ENCODE measurements at regions not wholly inside any gene's neighbourhood (a gene's known extent, or its start where the extent isn't known, plus 50 kb on each side); places are given as distances from the start of the nearest gene placed in this dataset.

- in situ Hi-C loops (cut with MboI; ENCODE audit: low sequenced_read_pairs): no loop called here
- ATAC-seq (ENCODE audit: low read depth) (no peak), DNase-seq (no peak)
- H2BK15ac ChIP-seq (ENCODE audit: low read depth, low read length): no peak overlapping the region
- H4K5ac ChIP-seq (ENCODE audit: low read depth, low read length): no peak overlapping the region
- WGBS, 2 experiments (ENCODE audit: extremely low coverage in 2 of 2, insufficient read length in 1 of 2): no CpG with 5 or more reads among the region's 2 CpGs
- no peak overlapping the region for H3K4ac ChIP-seq (ENCODE audit: low read depth, low read length)
- no peak overlapping the region for H4K91ac ChIP-seq (ENCODE audit: insufficient read depth, low read depth, low read length)
- H3K9me1 ChIP-seq (ENCODE audit: insufficient read depth, low read length): no peaks in the 10 kb centered on the region
- H2BK5ac ChIP-seq (ENCODE audit: low read depth, low read length, poor library complexity, severe bottlenecking): no peak overlapping the region
- no peaks in the 10 kb centered on the region for H3K4me1 ChIP-seq (ENCODE audit: control insufficient read depth, insufficient read depth, low read length)
- no peak overlapping the region for H2BK20ac ChIP-seq (ENCODE audit: low read depth, low read length)
- no peak overlapping the region for H3K27ac ChIP-seq (ENCODE audit: insufficient read depth, low read length)
- no peak overlapping the region for H3K4me2 ChIP-seq (ENCODE audit: low read depth, low read length)
- no peak overlapping the region for H4K8ac ChIP-seq (ENCODE audit: low read depth in 2 of 2, low read length in 2 of 2)
- no peak for TF ChIP-seq RCOR1 (IDR thresholded peaks at IDR 0.05; ENCODE audit: insufficient replicate concordance, low read length)
- TF ChIP-seq CHD1 (IDR thresholded peaks at IDR 0.05; ENCODE audit: low read depth, low read length): no peak
- TF ChIP-seq POLR2A (IDR thresholded peaks at IDR 0.05; ENCODE audit: low read depth, low read length): no peak
- no peak for TF ChIP-seq ELK1 (IDR thresholded peaks at IDR 0.05; ENCODE audit: borderline replicate concordance, low read depth, low read length)
- TF ChIP-seq BHLHE40 (IDR thresholded peaks at IDR 0.05; ENCODE audit: low read depth, low read length): no peak
- TF ChIP-seq, protein P1, sequence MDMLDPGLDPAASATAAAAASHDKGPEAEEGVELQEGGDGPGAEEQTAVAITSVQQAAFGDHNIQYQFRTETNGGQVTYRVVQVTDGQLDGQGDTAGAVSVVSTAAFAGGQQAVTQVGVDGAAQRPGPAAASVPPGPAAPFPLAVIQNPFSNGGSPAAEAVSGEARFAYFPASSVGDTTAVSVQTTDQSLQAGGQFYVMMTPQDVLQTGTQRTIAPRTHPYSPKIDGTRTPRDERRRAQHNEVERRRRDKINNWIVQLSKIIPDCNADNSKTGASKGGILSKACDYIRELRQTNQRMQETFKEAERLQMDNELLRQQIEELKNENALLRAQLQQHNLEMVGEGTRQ (IDR thresholded peaks at IDR 0.05; ENCODE audit: low read depth, low read length): no peak
- TF ChIP-seq SMC3 (IDR thresholded peaks at IDR 0.05; ENCODE audit: low read depth, low read length): no peak
- TF ChIP-seq, protein P2, sequence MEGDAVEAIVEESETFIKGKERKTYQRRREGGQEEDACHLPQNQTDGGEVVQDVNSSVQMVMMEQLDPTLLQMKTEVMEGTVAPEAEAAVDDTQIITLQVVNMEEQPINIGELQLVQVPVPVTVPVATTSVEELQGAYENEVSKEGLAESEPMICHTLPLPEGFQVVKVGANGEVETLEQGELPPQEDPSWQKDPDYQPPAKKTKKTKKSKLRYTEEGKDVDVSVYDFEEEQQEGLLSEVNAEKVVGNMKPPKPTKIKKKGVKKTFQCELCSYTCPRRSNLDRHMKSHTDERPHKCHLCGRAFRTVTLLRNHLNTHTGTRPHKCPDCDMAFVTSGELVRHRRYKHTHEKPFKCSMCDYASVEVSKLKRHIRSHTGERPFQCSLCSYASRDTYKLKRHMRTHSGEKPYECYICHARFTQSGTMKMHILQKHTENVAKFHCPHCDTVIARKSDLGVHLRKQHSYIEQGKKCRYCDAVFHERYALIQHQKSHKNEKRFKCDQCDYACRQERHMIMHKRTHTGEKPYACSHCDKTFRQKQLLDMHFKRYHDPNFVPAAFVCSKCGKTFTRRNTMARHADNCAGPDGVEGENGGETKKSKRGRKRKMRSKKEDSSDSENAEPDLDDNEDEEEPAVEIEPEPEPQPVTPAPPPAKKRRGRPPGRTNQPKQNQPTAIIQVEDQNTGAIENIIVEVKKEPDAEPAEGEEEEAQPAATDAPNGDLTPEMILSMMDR (conservative IDR thresholded peaks at IDR 0.05; ENCODE audit: low read depth, low read length): no peak
- no peak overlapping the region for H3K56ac ChIP-seq (ENCODE audit: extremely low read depth, insufficient read depth, low read length)
- ChIA-PET CTCF (no interaction called here), POLR2A (ENCODE audit: unreplicated experiment) (no interaction called here)
- H3K79me1 ChIP-seq (ENCODE audit: low read depth in 1 of 2, low read length in 2 of 2): no peaks in the 10 kb centered on the region
- no peak overlapping the region for H2AK9ac ChIP-seq (replicated peaks; ENCODE audit: low read depth, low read length, poor library complexity)
- H3K9ac ChIP-seq (ENCODE audit: low read depth, low read length): no peak overlapping the region
- BruUV-seq (replicated peaks): no TSS peak
- H3K14ac ChIP-seq (replicated peaks; ENCODE audit: low read depth, low read length): no peak overlapping the region
- no peak overlapping the region for H3K18ac ChIP-seq (ENCODE audit: low read depth, low read length)
- dilution Hi-C loops (cut with HindIII; ENCODE audit: low sequenced_read_pairs, unreplicated experiment): no loop called here
- no peaks in the 10 kb centered on the region for H4K20me1 ChIP-seq (ENCODE audit: insufficient read depth, low read length)
- H3K27me3 ChIP-seq (ENCODE audit: control insufficient read depth, insufficient read depth, low read length): no peaks in the 10 kb centered on the region
- H3K36me3 ChIP-seq (ENCODE audit: control insufficient read depth, insufficient read depth, low read length): no peaks in the 10 kb centered on the region
- no peak overlapping the region for H2AK5ac ChIP-seq (ENCODE audit: low read depth, low read length)
- H3K23ac ChIP-seq (ENCODE audit: low read depth, low read length): no peak overlapping the region
- no peak overlapping the region for H2BK120ac ChIP-seq (ENCODE audit: low read depth, low read length)
- H2AFZ ChIP-seq (replicated peaks; ENCODE audit: low read length, poor library complexity): no peak overlapping the region
- no peaks in the 10 kb centered on the region for H3K9me3 ChIP-seq (ENCODE audit: control insufficient read depth, insufficient read depth, low read length)
- intact Hi-C loops (cut with micrococcal nuclease): no loop called here
- H3K4me3 ChIP-seq (ENCODE audit: insufficient read depth, low read depth, low read length): no peak overlapping the region
These were observed 584.6 kb downstream of the ANXA1 start for GRCh38 chr9:73736270-73736669.

Measured in IMR-90 (cell line).